ENCODE measurements at regions not wholly inside any gene's neighbourhood (a gene's known extent, or its start where the extent isn't known, plus 50 kb on each side); places are given as distances from the start of the nearest gene placed in this dataset.

GRCh38 chr14:98799891-98800290 lies 472.1 kb downstream of the BCL11B start:
- H3K4me3 ChIP-seq (ENCODE audit: control insufficient read depth, low read depth, low read length): no peak overlapping the region
- DNase-seq (ENCODE audit: low read depth): no peak
- TF ChIP-seq CTCF (IDR thresholded peaks at IDR 0.05; ENCODE audit: control insufficient read depth, insufficient read depth, low read depth, low read length, missing control alignments): no peak

GRCh38 chr14:98802044-98802443 lies 470.0 kb downstream of the BCL11B start:
- DNase-seq (ENCODE audit: low read depth): no peak
- no peak overlapping the region for H3K4me3 ChIP-seq (ENCODE audit: control insufficient read depth, low read depth, low read length)
- no peak for TF ChIP-seq CTCF (IDR thresholded peaks at IDR 0.05; ENCODE audit: control insufficient read depth, insufficient read depth, low read depth, low read length, missing control alignments)

- no peak for DNase-seq (ENCODE audit: low read depth)
- no peak overlapping the region for H3K4me3 ChIP-seq (ENCODE audit: control insufficient read depth, low read depth, low read length)
- TF ChIP-seq CTCF (IDR thresholded peaks at IDR 0.05; ENCODE audit: control insufficient read depth, insufficient read depth, low read depth, low read length, missing control alignments): no peak
Observed at GRCh38 chr14:98803196-98803595, 468.8 kb downstream of the BCL11B start.

GRCh38 chr14:98808494-98809407 lies 463.2 kb downstream of the BCL11B start:
- no peak overlapping the region for H3K4me3 ChIP-seq (ENCODE audit: control insufficient read depth, low read depth, low read length)
- DNase-seq (ENCODE audit: low read depth): no peak
- no peak for TF ChIP-seq CTCF (IDR thresholded peaks at IDR 0.05; ENCODE audit: control insufficient read depth, insufficient read depth, low read depth, low read length, missing control alignments)

- DNase-seq (ENCODE audit: low read depth): no peak
- H3K4me3 ChIP-seq (ENCODE audit: control insufficient read depth, low read depth, low read length): no peak overlapping the region
- no peak for TF ChIP-seq CTCF (IDR thresholded peaks at IDR 0.05; ENCODE audit: control insufficient read depth, insufficient read depth, low read depth, low read length, missing control alignments)
Observed at GRCh38 chr14:98816195-98816594, 455.8 kb downstream of the BCL11B start.

- no peak overlapping the region for H3K4me3 ChIP-seq (ENCODE audit: control insufficient read depth, low read depth, low read length)
- no peak for DNase-seq (ENCODE audit: low read depth)
- no peak for TF ChIP-seq CTCF (IDR thresholded peaks at IDR 0.05; ENCODE audit: control insufficient read depth, insufficient read depth, low read depth, low read length, missing control alignments)
Observed at GRCh38 chr14:98816720-98817119, 455.3 kb downstream of the BCL11B start.

Measured in AG09309 (cell line).